Epidermal melanocyte (primary cell): ENCODE measurements at regions not wholly inside any gene's neighbourhood (a gene's known extent, or its start where the extent isn't known, plus 50 kb on each side); places are given as distances from the start of the nearest gene placed in this dataset.

ENCODE experiments used
- DNase-seq: peaks from one replicate; pipeline ENCODE4 v3.0.0; 2011; ENCODE audit warnings: low spot score; ENCODE audit not compliant: insufficient read length

- no peak for DNase-seq
These were observed 418.0 kb upstream of the SPOCK3 start for GRCh38 chr4:167652267-167652666.

GRCh38 chr4:167688660-167689142, 403.6 kb upstream of the ANXA10 start:
- DNase-seq, result no peak

DNA sequence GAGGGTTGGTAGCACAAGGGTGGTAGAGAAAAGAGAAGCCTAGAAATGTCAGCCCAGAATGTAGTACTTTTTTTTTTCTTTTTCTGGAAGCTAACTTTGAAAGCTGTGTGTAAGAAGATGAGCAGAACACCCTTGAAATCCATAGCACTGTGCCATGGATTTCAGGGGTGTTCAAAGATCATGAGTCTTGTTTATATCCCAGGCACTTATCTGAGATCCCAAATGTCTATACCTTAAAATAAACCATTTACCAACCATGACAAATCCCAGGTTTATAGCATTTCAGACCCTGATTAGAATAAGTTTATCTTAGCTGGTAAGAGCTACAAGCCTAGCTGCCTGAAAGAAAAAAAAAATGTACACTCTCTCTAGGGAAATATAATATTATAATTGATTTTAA, 389.9 kb upstream of the ANXA10 start:
- no peak for DNase-seq

DNA sequence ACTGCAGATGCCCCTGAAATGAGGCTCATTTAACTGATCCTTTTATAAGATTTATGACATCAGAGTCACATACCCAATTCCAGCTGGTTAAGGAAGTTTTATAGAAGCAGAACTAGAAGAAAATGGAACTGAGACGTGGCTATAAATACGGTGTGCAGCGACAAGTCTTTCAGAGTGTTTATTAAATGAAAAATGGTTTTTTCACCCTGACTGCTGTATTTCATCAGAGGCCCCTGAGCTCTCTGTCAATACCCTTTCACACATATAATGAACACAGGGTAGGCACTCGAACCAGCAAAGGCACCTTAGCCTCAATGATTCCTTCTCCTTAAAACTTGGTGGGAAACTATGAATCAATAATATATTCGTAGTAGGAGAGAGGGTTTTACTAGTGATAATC, 380.8 kb upstream of the ANXA10 start:
- no peak for DNase-seq

DNA sequence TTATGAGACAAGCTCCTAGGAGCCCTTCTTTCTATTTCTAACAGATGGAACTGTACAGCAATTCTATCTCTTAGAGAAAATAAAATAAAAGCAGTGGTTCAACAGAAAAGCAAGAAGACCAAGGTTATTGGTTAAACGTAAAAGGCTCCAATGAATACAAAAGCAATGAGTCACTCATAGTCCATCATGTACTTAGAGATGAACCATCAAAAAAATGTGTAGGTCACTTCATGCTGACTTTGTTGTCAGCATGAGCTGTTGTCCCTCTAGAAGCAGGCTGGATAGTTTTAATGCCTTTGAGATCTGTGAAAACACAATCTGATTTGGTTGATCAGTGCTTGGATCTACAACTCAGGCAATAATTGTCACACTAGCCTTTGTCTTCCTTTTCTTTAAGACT, 378.6 kb upstream of the ANXA10 start:
- DNase-seq, result no peak

GRCh38 chr4:167715176-167715575, 377.2 kb upstream of the ANXA10 start:
- no peak for DNase-seq

- no peak for DNase-seq
These were observed 374.8 kb upstream of the ANXA10 start for GRCh38 chr4:167717495-167717894.

DNA sequence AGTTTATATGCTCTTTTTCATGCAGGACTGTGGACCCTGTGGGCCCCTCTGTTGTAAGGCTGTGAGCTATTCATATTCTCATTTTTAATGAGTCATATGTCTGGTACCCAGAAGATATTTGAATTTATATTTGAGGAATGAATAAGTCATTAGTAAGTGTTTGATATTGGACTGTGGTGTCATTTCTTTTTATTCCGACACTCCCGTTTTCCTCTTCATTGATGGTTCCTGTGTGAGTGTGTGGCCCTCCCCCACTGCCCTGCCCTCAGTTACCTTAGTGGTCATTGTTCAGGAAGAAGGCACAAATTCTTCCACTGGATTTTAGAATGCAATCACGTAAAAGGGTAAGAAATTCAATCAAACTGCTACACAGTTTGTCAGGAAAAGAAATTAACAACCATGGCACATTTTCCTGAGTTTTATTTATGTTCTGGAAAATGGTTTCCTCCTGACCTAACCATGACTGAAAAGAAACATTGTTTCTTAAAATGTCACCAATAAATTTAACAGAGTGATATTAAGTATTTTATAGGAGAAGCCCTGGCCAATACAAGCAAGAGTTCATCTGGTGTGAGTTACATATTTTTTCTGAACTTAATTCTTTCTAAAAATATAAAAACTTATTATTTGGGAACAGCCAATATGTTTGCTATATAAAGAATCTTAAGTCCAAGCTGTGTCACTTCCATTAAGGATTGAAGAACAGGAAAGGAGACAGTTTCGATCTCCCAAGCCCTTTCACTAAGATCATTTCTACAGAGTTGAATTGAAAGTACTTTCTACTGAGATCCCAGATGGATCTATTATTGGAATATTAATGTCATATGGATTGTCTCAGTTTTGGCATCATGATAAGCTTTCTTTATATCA, 370.5 kb upstream of the ANXA10 start:
- no peak for DNase-seq

GRCh38 chr4:167722487-167722808, 369.9 kb upstream of the ANXA10 start:
- no peak for DNase-seq

- DNase-seq, result no peak
These were observed 367.4 kb upstream of the ANXA10 start for GRCh38 chr4:167724941-167725340.

- DNase-seq, result no peak
These were observed 361.6 kb upstream of the ANXA10 start for GRCh38 chr4:167730769-167731168.

DNA sequence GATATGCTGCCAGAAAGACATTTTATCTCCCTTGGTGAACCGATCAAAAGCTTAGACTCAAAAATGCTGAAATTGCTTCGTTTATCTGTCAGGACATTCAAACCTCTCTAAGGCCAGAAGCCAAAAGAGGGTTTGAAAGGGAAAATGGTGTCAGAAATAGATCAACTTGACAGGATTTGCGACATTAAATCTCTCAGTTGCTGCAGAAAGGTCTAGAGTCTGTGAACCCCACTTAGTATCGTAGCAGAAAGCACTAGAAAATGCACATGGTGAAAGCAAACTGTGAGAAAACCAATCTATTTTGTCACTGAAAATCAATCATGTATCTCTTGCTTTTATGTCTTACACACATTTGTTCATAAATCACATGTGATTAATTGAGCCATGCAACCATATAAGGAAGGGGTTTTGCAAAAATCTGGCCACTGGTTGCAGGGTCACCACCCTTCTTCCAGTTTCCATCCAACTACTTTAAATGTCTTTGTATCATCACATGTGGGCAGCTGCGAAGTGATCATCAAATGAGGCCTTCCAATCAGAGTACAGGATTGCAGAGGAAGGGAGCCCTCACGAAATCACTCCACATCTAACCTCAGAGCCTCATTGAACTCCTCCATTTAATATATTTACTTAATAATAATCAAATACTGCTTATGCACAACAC, 347.2 kb upstream of the ANXA10 start:
- DNase-seq, result no peak

GRCh38 chr4:167767281-167767680, 325.1 kb upstream of the ANXA10 start:
- DNase-seq, result no peak

DNA sequence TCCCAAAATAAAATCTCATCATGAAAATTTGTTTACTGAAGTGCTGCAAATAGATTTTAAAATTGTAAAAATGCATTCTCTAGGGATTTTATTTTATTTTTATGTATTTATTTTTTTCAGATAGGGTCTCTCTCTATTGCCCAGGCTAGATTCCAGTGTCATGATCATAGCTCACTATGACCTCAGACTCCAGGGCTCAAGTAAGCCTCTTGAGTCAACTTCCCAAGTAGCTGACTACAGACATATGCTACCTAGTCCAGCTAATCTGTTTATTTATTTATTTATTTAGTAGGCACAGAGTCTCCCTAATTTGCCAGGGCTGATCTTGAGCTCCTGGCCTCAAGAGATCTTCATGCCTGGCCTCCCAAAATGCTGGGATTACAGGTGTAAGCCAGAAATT, 317.7 kb upstream of the ANXA10 start:
- DNase-seq, result no peak

DNA sequence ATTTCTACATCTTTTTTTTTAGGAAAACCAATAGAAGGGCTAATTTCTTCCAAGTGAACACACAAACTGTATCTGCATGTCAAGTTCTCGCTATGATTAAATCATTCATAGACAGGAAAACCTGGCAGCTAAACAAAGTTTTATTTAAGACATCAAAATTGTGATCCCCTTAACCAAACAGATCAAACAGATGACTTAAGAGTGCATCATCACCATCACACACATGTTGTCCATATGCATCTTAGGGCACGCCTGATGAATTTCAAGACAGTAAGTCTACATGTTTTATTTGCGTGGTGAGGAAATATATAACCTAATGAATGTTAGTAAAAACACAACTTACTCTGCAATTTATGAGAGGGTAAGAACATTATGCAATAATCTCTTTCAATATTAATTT, 317.0 kb upstream of the ANXA10 start:
- no peak for DNase-seq

DNA sequence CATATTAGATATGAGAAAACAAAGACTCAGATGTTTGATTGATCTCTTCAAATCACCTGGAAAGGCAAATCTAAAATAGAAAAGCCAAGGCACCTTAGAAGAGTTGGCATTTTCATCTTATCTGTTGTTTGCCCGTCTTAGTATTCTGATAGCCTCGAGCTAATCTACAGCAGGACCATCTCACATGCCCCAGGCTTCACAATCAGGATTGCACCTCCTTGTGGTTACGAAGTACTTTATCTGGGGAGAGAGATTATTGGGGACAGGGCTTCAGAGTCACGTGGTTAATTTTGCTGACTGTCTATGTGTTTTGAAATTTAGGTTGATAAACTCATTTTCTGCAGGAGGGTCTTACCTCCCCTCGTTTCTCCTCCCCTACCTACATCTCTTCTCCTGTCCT, 313.1 kb upstream of the ANXA10 start:
- no peak for DNase-seq

- no peak for DNase-seq
These were observed 312.5 kb upstream of the ANXA10 start for GRCh38 chr4:167779864-167780263.

DNA sequence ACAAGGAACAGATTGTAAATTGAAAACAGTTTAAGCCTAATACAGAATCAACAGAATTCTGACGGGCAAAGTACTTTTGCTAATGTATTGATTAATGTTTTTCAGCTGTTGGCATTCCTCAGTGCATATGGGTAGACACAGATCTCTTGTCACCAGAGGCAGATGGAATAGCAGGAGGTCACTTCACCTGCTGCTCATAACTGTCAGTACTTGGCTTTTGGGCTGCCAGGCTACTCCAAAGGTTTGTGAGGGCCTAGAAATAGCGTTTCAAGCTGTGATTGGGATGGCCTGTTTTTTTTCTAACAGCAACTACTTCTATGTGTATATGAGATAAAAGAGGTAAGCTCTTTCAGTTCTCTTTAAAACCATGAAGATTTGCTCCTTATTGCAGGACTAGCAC, 307.5 kb upstream of the ANXA10 start:
- DNase-seq, result no peak

- DNase-seq, result no peak
These were observed 306.8 kb upstream of the ANXA10 start for GRCh38 chr4:167785523-167785922.

- DNase-seq, result no peak
These were observed 305.8 kb upstream of the ANXA10 start for GRCh38 chr4:167786504-167786903.

GRCh38 chr4:167787231-167787630, 305.1 kb upstream of the ANXA10 start:
- DNase-seq, result no peak

- DNase-seq, result no peak
These were observed 289.7 kb upstream of the ANXA10 start for GRCh38 chr4:167802463-167803212.
